OCI-LY3 (cell line): ENCODE measurements at regions not wholly inside any gene's neighbourhood (a gene's known extent, or its start where the extent isn't known, plus 50 kb on each side); places are given as distances from the start of the nearest gene placed in this dataset.

Source experiments
- H2AFZ ChIP-seq: fragments of 200-600, 300-600 bp; shearing (Covaris generic); 2 replicates; pipeline ENCODE4 v1.6.0; 2014; ENCODE audit warnings: antibody characterized with exemption, low read depth, low read length
- H3K27ac ChIP-seq: fragments of 200-600, 300-600 bp; sonication (generic); 2 replicates; pipeline ENCODE4 v1.5.1; 2014; ENCODE audit warnings: mild to moderate bottlenecking, low read length, moderate library complexity, mixed read lengths
- H3K27me3 ChIP-seq: fragments of 200-600, 300-600 bp; sonication (generic); 2 replicates; pipeline ENCODE4 v1.6.1; 2014; ENCODE audit warnings: low read depth, low read length, mixed read lengths
- H3K36me3 ChIP-seq: fragments of 200-600, 300-600 bp; sonication (generic); replicated peaks from 2 replicates; pipeline ENCODE3; 2014; ENCODE audit warnings: low read depth, low read length, mixed read lengths
- H3K4me1 ChIP-seq: fragments of 300-600, 200-600 bp; sonication (generic); 2 replicates; pipeline ENCODE4 v1.6.1; 2014; ENCODE audit warnings: low read length, mixed read lengths
- H3K4me2 ChIP-seq: fragments of 200-600, 300-600 bp; sonication (generic); 2 replicates; pipeline ENCODE4 v1.6.1; 2014; ENCODE audit warnings: low read length, mixed read lengths
- H3K4me3 ChIP-seq: fragments of 300-600, 200-600 bp; sonication (generic); 2 replicates; pipeline ENCODE4 v1.5.1; 2014; ENCODE audit warnings: antibody characterized with exemption, mild to moderate bottlenecking, low read length, moderate library complexity
- H3K79me2 ChIP-seq: fragments of 300-600, 200-600 bp; shearing (Covaris generic); 2 replicates; pipeline ENCODE4 v1.6.1; 2014; ENCODE audit warnings: mild to moderate bottlenecking, low read length, mixed read lengths
- H3K9ac ChIP-seq: fragments of 300-600, 200-600 bp; shearing (Covaris generic); 2 replicates; pipeline ENCODE4 v1.6.0; 2014; ENCODE audit warnings: mild to moderate bottlenecking, low read length, moderate library complexity
- H3K9me3 ChIP-seq: fragments of 200-600, 300-600 bp; shearing (Covaris generic); 2 replicates; pipeline ENCODE4 v1.6.1; 2014; ENCODE audit warnings: low read length, mixed read lengths; ENCODE audit not compliant: insufficient read depth
- H4K20me1 ChIP-seq: fragments of 200-600, 300-600 bp; sonication (generic); 2 replicates; pipeline ENCODE4 v1.6.1; 2016; ENCODE audit warnings: low read length, mixed read lengths; ENCODE audit not compliant: insufficient read depth
- CTCF ChIP-seq: fragments of 200-600, 300-600 bp; sonication (generic); IDR thresholded peaks from 2 replicates; pipeline ENCODE4 v1.5.1; 2014; ENCODE audit warnings: antibody characterized with exemption, low read length, low read depth
- EZH2phosphoT487 ChIP-seq: fragments of 200-600 bp; shearing (Covaris generic); IDR thresholded peaks from 2 replicates; pipeline ENCODE4 v1.6.1; 2018; ENCODE audit warnings: antibody characterized with exemption, mixed run types, low read depth

DNA sequence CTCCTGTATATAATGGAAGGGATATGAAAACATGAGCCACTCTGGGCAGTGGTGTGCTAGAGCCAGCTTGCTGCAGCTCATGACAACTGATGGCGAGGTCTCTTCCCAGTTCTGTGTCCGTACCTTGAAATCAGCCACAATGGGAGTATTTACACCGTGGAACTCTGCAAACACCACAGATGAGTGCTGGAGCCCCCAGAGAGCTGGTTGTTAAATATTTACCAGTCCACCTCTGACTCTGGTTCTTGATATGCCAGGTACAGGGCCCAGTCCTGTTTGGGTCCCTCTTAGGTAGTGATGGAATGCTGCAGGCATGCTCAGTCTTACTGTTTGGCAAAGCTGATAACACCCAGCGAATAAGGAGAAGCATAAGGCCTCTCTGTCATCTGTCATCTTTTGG lies 116.1 kb upstream of the GLI2 start:
- Histone ChIP-seq H3K27ac (no peak overlapping the region), H3K36me3 (no peaks in the 10 kb centered on the region), H3K4me3 (no peak overlapping the region), H3K9ac (no peak overlapping the region), H2AFZ (no peak overlapping the region), H3K4me1 (no peaks in the 10 kb centered on the region), H4K20me1 (no peaks in the 10 kb centered on the region), H3K27me3 (peaks cover 4% of the 10 kb centered on the region; the same call in 1 of the 2 replicates), H3K9me3 (no peaks in the 10 kb centered on the region), H3K79me2 (no peaks in the 10 kb centered on the region), H3K4me2 (no peak overlapping the region)
- TF ChIP-seq EZH2phosphoT487, result no peak
- TF ChIP-seq CTCF, result no peak

DNA sequence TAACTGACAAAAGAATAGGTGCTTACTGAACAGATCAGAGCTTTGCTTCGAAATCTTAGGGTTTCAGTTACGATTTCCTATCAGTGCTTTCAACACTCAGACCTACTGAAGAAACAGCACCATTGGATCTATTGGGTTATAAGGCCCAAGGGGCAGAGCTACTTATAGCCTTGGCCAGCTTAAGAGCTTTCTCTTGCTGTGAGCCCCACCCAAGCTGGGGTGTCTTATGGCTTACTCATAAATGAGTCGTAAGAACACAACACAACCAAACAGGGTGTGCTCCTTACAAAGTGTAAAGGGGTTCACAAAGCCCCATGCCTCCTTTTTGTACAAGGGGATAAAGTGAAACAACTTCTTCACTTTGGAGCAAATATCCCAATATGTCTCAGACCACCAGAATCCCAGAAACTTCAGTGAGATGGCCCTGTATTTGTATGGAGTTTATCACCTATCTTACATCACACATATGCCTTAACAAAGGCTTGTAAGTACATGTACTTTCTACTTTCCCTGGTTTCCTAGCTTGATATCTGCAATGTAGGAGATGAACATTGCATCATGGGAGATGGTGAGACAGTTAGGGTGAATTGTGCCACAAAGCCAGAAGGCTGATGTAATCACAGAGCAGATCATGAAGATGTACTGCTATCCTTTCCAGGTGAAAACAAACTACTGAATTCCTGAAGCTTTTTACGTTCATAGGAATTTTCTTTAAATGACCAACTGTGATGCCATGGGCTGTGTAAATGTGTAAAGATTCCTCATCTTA lies 115.5 kb upstream of the GLI2 start:
- no peaks in the 10 kb centered on the region for H3K9me3 ChIP-seq
- H3K36me3 ChIP-seq, result no peaks in the 10 kb centered on the region
- TF ChIP-seq EZH2phosphoT487, result no peak
- H3K4me2 ChIP-seq, result no peak overlapping the region
- no peak overlapping the region for H2AFZ ChIP-seq
- peaks cover 4% of the 10 kb centered on the region; the same call in 1 of the 2 replicates for H3K27me3 ChIP-seq
- no peak overlapping the region for H3K4me3 ChIP-seq
- H4K20me1 ChIP-seq, result no peaks in the 10 kb centered on the region
- no peaks in the 10 kb centered on the region for H3K4me1 ChIP-seq
- no peaks in the 10 kb centered on the region for H3K79me2 ChIP-seq
- H3K9ac ChIP-seq, result no peak overlapping the region
- H3K27ac ChIP-seq, result no peak overlapping the region

DNA sequence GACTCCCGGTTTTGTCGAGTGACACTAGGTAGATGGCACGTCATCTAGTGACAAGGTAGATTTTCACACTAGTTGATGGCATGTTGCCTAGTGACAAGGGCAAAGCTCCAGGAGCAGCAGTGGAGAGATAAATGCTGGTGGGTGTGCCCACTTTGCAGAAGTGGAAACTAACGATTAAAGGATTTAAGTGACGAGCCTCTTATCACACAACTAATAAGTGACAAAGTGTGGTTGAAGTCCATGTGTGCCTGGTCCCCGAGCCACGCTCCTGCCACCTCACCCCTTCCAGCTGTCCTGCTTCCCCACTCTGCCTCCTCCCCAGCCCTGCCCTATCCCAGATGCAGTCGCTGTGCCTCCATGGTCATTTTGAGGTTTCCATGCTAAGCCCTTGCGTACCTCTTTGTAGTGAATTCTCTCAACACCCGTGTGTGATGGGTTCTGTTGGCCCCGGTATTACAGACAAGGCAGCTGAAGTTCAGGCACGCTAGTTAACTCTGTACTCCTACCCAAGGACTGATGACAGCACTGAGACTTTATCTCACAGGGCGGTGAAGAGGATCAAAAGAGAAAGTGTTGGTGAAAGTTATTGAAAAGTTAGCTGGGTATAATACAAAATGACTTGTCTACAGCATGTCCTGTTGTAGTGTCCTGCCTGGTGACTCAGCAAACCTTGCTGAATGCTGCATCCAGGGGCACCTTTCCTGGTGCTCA lies 113.4 kb upstream of the GLI2 start:
- Histone ChIP-seq H4K20me1 (no peaks in the 10 kb centered on the region), H2AFZ (no peak overlapping the region), H3K27ac (no peak overlapping the region), H3K79me2 (no peaks in the 10 kb centered on the region), H3K36me3 (no peaks in the 10 kb centered on the region), H3K27me3 (peaks cover 7% of the 10 kb centered on the region; the same call in 1 of the 2 replicates), H3K4me1 (no peaks in the 10 kb centered on the region), H3K4me3 (no peak overlapping the region), H3K4me2 (no peak overlapping the region), H3K9ac (no peak overlapping the region), H3K9me3 (no peaks in the 10 kb centered on the region)
- TF ChIP-seq EZH2phosphoT487, result no peak
- TF ChIP-seq CTCF, result no peak

- no peak for TF ChIP-seq CTCF
- no peak for TF ChIP-seq EZH2phosphoT487
These were observed 112.5 kb upstream of the GLI2 start for GRCh38 chr2:120622886-120623753.

More at GRCh38 chr2:120622886-120623753, 112.5 kb upstream of the GLI2 start:
- no peak overlapping the region for H3K4me3 ChIP-seq
- no peaks in the 10 kb centered on the region for H3K4me1 ChIP-seq
- H3K36me3 ChIP-seq, result no peaks in the 10 kb centered on the region
- no peak overlapping the region for H3K27ac ChIP-seq
- no peaks in the 10 kb centered on the region for H4K20me1 ChIP-seq
- H3K9me3 ChIP-seq, result no peaks in the 10 kb centered on the region
- no peak overlapping the region for H3K9ac ChIP-seq
- H3K4me2 ChIP-seq, result no peak overlapping the region
- peaks cover 7% of the 10 kb centered on the region; the same call in 1 of the 2 replicates for H3K27me3 ChIP-seq
- H2AFZ ChIP-seq, result no peak overlapping the region
- H3K79me2 ChIP-seq, result no peaks in the 10 kb centered on the region
